Right lobe of liver (tissue), 4 donors: ENCODE measurements at regions not wholly inside any gene's neighbourhood (a gene's known extent, or its start where the extent isn't known, plus 50 kb on each side); places are given as distances from the start of the nearest gene placed in this dataset.

Experiments
- CTCF ChIP-seq, 4 donors: fragments of 200-600 bp in 3 of 4; fragments of 450-650 bp in 1 of 4; IDR thresholded peaks; one replicate each; pipeline versions ENCODE4 v1.5.1 to v1.8.0; 2016 to 2022; ENCODE audit warnings: antibody characterized with exemption in 4 of 4, mild to moderate bottlenecking in 2 of 4
- POLR2A ChIP-seq: fragments of 450-650 bp; IDR thresholded peaks from one replicate; pipeline ENCODE4 v1.6.1; 2017; ENCODE audit warnings: antibody characterized with exemption, mild to moderate bottlenecking
- donor health status: DM: no; HTN: no; CAD: no.
- donor health status: DM: no; HTN: no; CAD: no.
- donor health status: DM: no; HTN: yes; CAD: no.

- TF ChIP-seq CTCF (IDR thresholded peaks at IDR 0.05) (no peak), POLR2A (no peak)
Measured at GRCh38 chr16:49010396-49010795, 271.2 kb downstream of the CBLN1 start.
